ENCODE measurements at regions not wholly inside any gene's neighbourhood (a gene's known extent, or its start where the extent isn't known, plus 50 kb on each side); places are given as distances from the start of the nearest gene placed in this dataset.

DNA sequence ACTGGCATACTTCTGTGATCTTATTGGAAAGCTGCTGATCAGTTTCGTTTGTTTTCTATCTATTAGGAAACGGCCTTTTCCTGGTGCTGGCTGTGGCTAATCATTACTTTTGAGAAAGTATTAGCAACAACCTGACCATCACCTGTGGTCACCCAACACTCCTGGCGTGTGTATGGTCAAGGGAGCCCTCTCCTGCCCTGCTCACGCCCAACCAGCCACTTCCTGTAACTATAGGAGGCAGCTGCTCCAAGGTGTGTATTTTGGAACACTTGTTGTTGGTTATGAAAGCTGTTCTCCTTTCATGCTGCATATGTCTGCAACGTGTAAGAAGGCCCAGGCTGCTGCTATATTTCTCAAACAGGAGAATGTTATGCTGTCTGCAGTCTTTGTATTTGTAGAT lies 1582.8 kb downstream of the AACS start:
- DNase-seq = no peak

DNA sequence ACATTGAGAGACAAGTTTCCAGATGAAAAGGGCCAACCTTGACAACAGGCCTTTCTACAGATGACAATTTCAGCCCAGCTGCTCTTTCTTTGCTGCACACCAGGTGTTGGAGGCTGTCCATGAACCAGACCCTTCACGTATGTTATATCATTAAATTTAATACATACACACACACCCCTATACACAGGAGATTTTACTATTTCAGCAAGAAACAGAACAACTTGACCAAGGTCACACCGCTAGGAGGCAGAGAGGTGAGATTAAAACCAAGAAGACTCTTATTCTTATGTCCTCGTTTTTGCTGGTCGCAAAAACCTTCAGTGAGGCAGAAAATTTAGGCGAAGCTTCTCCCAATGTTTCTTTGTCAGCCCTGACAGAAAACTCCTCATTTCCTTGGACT lies 1585.9 kb downstream of the AACS start:
- DNase-seq = no peak

DNA sequence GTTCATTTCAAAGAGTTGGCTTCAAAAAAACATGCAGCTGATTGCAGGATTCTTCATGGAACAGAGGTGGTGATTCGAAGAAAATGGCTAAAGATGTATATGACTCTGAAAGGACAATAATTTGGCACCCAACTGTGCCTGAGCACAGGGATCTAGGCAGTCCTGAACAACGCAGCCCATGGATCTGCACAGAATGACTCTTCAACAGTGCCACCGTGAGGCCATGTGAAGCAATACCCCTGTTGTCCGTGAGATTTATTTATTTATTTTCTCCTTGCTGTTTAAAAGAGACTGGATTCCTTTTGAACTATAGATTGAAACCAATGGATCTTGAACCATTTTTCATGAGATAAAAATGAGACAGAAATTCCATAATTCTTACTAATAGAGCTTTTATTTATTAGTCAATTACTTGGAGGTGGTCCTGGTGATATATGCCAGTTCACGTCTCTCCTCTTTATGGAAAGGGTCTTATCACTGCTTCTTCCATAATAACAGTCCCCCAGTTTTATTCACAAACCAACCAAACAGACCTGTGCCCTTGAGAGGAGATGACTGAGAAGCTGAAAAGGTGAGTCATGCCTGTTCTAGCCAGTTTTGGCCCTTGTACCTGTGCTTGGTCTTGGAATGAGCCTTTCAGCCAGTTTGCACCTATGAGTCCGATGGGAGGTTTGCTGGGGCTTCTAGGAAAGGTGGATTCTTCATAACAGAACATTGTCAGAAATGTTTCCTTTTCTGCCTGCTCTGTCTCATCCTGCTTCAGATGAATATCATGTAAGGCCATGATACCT lies 1598.3 kb downstream of the AACS start:
- DNase-seq = no peak

DNA sequence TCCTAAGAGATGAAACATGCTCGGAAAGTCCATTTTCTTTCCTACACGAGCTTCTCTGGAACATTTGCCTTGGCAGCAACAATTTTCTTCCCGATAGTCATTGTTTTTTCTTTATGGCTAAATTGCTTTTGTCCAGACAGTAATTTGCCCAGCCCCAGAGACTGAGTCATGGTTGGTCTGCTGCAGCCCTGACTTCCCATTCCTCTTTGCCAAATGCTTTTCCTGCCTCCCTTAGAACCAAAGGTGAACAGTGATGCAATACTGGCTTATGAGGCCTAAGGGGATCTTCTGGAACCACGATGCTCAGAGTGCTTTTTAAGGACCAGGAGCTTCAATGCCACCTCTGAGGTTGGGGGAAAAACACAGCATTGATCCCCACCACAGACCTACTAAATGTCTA lies 1599.6 kb upstream of the TMEM132C start:
- no peak for DNase-seq

DNA sequence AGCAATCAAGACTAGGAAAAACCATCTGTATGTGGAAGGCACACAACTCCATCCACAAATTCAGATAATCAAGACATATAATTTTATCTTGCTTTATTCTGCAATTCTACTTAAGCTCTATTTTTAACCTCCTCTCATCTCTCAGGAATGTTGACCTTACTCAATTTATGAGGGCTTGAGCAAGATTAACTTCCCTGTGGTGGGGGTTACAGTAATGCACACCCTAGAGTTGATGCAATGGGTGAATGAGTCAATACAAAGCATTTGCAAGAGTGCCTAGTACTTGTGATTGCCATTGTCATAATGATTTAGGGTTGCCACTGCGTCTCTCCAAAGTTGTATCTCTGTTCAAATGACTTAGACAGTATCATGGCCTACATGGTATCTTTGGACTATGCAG lies 1598.4 kb upstream of the TMEM132C start:
- DNase-seq = no peak

DNA sequence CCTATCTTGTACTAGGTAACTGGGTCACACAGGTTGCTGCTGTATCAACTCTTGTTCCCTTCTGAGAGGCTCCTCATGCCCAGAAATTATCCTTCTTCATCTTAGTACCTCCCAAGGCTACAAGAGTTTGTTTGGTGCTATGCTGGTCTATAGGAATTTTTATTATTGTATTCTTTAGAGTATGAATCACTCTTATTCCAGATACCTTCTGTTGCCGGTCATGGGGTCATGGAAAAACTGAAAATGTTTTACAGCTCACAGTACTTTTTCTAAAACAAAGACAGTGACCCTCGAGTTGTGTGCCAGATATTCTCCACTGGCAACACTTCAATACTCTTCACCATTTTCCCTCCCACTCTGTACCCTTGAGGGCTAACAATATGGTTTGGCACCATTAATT lies 1598.0 kb upstream of the TMEM132C start:
- no peak for DNase-seq

DNA sequence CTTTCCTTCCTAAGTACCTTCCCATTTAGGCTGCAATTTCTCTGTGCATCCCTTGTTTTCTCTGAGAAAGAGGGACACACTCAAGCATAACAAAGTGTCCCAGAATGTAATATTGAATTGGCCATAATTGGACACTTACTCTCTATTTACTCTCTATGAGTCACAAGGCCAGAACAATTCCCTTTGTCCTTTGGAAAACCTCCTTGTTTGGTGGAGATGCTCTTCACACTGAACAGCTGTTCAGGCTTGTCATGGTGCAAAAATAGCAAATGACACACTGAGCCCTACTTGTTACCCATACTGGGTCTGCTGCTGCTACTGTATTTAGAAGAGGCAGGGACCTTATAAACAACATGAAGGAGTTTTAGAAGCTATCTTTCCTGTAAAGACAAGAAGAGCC lies 1590.5 kb upstream of the TMEM132C start:
- peak in 3 of 51 donors; percentile 0 to 1 (median 1) for DNase-seq

DNA sequence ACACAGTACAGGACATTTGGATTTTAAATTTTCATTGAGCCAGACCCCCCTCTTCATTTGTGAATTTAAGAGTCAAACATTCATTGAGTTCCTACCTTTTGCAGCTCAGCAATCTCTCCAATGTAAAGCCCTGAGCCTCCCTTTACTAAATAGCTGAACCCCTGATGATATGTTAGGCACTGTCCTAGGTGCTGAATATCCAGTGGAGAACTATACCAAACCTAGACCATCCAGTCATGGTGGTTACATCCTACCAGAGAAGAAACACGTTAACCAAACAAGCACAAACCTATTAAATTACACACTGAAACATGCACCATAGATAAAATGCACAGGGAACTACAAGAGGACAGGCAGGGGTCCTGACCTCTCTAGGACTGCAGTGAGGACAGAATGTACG lies 1585.3 kb upstream of the TMEM132C start:
- no peak for DNase-seq

DNA sequence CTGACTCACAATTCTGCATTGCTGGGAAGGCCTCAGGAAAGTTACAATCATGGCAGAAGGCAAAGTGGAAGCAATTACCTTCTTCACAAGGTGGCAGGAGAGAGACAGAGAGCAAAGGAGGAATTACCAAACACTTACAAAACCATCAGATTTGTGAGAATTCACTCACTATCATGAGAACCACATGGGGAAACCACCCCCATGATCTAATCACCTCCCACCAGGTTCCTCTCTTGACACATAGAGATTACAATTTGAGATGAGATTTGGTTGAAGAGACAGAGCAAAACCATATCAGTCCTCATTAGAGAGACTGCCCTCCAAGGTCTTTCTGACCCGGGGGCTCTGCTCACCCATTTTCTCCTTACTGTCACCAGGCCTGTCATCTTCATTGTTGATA lies 1582.3 kb upstream of the TMEM132C start:
- DNase-seq = no peak

DNA sequence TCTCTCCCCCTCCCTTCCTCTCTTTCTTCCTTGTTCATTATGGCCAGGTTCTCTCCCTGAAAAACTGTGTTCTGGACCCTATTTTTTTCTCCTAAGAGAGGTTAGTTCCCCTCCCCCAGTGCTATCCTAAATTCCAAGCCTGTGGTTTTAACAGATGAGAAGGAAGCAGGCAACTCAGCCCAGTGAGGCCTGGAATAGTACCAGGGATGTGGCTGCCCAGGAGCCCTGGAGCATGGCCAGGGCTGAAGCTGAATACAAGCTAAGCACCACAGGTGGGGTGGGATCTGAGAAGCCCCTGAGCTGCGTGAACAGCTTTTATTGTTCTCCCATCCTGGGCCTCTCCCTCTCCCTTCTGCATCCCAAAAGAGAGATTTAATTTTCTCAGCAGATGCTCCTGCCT lies 1581.3 kb upstream of the TMEM132C start:
- no peak for DNase-seq

DNA sequence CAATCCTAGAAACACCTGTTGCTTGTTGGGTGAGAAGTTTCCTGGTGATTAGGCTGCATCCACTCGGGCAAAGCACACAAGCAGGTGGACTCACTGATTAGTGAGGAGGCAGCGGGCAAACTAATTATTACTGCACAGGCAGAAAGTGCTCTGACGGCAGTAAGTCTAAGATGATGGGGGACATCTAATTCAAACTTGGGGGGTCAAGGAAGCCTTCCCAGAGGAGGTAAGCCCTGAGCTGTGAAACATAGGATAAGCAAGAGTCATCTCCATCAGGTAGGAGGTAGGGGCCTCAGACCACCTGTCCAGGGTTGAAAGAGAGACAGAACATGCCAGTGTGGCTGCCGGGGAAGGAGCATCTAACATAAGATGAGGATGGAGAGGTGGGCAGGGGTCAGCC lies 1578.4 kb upstream of the TMEM132C start:
- DNase-seq = no peak

DNA sequence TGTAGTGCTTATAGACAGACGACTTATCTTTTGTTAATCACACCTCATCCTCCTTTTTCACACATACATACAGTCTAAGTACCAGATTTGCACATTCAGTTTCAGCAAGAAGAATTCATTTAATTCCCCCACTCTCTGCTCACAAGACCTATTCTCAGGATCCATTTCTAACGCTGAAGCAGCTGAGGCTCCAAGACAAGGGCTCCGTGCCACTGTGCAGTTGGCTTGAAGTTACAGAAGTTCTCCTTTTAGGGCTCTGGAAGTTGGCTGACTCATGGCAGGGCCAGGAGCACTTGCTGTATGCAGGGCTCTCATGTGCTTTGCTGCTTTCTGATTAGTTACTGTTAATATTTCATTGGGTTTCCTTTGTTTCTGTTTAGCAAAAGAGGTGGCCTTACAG lies 1566.9 kb upstream of the TMEM132C start:
- DNase-seq = no peak

DNA sequence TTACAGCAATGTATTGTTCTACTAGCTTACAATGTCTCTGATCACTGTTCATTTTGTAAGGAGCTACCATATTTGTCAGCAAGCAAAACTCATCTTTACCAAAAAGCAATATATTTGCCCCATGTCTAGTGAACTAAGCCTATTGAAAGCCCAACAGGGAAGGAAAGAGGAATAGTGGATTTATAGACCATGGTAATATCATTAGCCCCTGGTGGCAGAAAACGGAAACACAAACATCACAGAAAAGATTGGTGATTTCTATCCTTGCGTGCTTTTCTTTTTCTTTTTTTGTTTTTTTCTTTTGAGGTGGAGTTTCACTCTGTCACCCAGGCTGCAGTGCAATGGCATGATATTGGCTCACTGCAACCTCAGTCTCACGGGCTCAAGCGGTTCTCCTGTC lies 1562.4 kb upstream of the TMEM132C start:
- no peak for DNase-seq

DNA sequence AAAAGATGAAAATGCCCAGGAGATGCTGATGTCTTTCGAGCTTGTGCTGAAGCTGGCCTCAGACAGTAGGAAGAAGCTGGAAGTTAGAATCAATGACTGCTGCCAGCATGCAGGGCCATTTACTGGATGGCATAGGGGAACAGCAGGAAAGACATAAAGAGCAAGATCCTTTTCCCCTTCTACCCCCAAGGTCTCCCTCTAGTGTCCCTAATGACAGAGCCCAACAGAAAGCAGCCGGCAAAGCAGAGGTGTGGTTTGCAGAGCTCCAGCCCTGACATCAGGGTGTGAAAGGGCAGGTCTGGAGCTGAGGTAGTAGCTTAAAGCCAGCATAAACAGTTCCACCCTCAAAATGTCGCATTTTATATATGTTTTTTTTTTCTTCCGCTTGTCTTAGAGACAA lies 1560.7 kb upstream of the TMEM132C start:
- no peak for DNase-seq

DNA sequence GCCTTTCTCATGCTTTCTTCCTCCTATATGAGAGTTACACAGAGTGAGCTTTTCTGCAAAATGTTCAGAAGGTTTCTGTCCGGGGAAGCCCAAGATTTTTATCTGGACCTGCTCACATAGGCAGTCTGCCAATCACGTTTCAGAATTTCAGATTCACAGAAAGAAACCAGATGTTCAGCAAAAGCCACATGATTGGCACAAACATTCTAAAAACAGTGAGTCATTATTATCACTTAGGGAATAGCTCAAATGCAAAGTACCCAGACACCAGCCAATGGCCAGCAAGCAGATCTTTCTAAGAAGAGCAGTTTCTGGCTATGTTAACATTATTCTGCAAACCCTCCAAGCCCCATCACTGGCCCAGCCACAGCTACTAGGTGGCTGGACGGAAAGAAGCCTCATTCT lies 1558.5 kb upstream of the TMEM132C start:
- DNase-seq = no peak

DNA sequence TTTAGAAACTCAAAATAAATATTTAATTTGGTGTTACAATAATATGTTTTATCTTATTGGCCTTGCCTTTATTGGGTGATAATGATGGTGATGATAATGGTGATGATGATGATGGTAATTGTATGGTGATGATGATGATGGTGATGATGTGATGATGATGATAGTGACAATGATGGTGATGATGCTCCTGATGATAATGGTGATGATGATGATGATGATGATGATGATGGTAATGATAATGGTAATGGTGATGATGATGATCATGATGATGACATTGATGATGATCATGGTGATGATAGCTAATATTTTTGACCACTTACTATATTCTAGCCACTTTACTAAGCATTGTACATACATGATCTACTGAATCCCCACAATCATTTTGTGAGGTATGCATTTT lies 1548.6 kb upstream of the TMEM132C start:
- DNase-seq = no peak

DNA sequence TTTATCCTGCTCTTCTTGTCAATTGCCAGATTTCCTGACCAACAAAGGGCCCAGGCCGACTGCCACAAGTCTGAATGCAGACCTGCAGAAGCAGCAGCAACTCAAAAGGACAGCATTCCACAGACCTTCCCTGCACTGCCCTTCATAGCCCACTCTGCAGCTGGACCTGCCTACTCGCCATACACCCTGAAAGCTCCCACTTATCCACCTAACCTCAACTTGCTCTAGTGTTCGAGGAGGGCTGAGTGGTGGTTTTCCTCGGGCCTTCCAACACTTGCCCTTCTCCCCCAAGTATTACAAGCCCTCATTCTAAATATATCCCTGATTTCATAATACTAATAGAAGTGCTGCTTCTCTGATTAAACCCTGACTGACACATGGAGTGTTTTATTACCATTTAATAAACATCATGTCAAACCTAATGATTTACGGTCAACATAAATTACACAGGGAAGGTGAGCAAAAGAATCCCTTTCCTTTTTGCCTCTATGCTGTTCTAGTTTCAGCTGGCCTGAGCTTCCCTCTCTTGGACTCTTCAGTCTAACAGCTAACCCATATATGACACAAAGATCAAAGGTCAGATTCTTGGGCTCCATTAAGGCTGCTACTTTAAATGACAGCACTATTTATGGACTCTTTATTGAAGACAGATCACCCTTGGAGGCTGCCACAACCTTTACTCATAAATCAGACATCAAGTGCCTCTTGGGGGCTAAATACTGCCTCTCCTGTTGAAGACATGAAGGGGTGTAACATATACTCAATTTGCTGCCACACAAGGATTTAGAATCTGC lies 1546.9 kb upstream of the TMEM132C start:
- DNase-seq = no peak

DNA sequence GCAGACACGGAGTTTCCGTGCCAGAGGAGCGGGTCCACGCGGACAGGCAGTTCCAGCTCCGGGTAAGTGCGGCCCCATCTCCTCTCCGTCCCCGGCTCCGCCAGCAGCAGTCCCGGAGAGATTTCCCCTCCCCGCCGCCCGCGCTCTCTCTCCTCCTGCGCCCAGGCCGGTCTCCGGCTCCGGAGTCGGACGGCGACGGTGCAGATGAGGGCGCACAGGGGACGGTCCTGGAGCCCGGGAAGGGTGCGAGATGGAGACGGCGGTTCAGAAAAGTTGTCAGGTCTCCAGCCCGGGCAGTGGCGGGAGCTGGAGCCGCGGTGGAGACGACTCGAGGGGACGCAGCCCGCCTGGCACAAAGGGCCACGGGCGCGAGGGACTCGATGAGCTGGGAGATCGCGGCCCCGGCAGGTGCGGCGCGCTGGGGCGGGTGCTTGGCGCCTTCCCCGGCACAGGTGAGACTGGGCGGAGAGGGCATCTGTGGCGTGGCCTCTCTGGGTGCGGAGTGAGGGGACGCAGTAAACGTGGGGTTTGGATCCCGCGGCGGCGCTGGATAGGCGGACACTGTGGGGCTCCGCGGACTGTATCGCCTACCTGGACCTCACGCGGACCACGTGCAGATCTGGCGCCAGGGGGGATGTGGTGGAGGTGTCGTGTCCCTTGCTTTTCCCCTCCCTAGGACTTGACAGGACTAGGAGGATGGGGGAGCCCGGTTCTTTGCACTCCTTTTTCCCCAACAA lies 1540.3 kb upstream of the TMEM132C start:
- DNase-seq = no peak

DNA sequence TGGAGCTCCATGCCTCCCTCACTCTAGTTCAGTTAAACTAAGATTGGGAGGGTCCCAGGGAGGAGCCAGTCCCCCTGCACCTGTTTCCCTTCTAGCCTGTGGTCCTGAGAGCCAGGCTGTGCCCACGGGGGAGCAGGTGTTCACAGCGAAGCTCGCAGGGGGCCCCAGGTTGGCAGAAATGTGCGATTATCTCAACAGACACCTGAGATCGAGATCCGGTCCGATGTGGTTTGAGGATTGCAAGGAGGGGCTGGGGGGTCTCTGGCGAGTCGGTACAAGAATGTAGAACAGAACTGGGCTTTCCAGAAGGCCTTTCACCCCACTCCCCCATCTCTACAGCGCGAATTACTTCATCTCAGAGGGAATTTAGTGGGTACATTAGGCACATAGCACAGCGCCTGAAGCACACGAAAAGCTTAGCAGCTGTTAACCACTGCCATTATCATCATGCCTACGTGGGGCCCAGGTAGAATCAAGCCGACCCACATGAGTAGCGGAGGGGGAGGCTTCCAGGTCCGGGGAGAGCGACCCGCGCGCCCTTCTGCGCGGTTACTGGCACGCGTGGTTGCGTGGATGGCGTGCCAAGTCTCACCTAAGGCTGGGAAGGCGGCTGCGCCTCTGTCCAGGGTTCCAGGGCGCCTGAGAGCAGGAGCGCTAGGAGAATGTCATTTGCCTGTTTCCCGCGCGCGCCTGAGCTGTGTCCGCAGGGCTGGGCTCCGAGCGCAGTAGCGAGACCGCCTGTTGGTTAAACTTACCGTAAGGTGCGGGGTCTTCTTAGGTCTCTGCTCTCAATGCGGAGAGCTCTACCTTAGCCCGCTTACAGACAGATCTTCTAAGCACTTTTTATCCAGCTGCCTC lies 1539.5 kb upstream of the TMEM132C start:
- DNase-seq = no peak

DNA sequence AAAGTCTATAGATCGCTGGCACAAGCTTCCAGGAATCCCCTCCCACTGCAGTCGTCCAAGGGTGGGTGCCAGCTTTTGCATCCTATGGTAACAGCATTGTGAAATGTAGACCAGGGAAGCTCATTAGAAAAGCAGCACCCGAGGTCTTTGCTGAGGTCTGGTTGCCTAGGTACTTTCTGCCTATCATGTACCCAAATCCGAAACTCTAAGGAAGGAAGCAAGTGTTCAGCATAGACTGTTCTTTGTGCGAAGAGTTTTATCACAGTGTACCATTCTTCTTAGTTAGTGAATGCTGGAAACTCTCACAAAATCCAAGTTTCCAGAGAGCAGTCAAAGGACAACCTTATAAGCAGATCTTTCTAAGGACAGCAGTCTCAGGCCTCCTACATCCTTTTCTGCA lies 1532.7 kb upstream of the TMEM132C start:
- peak in 1 of 51 donors; percentile 7 for DNase-seq

DNA sequence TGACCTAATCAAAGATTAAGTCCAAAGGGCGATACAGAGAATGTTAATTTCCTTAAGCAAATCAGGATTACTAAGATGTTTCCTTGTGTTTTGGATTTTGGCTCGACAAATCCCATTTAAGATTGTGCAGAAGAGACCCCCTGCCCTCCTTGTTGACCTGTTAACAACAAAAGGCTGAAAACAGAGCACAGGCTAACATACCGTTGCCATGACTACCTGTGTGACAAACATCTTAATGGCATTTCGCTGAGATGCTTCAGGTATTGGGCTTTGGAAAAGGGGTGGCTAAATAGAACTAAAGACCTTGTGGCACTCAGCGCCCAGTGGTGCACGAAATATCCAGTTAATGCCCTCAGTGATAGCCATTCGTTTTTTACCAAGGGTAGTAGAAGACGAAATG lies 1532.3 kb upstream of the TMEM132C start:
- DNase-seq = no peak

All from hypothalamus (tissue), 51 donors.